ENCODE measurements at regions not wholly inside any gene's neighbourhood (a gene's known extent, or its start where the extent isn't known, plus 50 kb on each side); places are given as distances from the start of the nearest gene placed in this dataset.
"Not testable (repeated sequence)": the region's sequence is repeated elsewhere in the genome, so short reads cannot be mapped to it uniquely, and the experiment has no call there.

GRCh38 chrX:51151734-51152133 is 180.9 kb upstream of the NUDT10 start:
- no peak for DNase-seq

DNA sequence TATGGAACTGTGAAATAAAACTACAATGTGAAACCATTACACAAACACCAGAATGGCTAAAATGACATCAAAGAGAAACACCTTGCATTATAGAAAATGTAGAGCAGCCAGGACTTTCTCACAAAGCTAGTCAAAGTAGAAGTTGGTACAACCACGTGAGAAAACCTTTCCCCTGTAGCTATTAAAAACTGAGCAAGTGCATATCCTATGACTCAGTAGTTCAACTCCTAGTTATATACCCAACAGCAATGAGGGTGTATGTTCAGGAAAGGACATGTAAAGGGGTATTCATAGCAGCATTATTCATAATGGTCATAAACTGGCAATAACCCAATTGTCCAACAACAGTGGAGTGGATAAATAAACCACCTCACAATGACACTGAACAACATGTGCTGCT is 177.5 kb upstream of the NUDT10 start:
- no peak for DNase-seq

DNA sequence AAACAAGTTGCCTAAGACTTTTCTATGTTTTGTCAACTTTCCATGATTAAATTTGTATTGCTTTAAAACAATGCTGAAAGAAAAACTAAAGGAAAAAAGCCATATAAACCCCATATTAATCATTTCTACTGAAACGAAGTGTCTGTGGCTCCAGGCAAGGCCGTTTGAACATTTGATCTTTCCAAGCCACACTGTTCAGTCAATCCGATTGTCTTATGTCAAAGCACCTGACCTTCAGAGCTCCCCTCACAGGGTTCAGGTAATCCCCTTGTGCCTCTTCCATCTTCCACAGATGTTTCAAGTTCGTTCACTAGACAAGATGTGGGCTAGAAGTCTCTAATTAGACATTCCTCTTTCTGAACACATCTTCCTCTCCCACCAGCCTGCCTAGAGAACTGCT is 177.1 kb upstream of the NUDT10 start:
- no peak for DNase-seq

GRCh38 chrX:51158231-51158630 is 174.4 kb upstream of the NUDT10 start:
- DNase-seq, result no peak

DNA sequence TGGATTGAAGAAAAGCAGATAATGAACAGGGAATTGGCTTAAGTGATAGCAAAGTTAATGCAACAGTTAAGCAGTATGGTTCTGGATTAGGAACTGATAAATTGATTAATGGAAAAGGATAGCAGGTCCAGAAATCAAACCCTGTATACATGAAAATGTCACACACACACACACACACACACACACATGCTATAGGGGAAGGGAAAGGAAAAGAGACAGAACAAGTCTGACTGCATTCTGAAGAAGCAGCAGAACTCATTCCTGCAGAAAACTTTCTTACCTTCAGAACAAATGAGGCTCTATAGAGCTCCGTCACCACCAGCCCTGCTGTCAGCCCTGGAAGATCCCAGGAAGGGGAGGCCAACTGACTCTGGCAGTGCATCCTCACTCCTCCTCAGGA is 173.2 kb upstream of the NUDT10 start:
- DNase-seq, result not testable (repeated sequence)

DNA sequence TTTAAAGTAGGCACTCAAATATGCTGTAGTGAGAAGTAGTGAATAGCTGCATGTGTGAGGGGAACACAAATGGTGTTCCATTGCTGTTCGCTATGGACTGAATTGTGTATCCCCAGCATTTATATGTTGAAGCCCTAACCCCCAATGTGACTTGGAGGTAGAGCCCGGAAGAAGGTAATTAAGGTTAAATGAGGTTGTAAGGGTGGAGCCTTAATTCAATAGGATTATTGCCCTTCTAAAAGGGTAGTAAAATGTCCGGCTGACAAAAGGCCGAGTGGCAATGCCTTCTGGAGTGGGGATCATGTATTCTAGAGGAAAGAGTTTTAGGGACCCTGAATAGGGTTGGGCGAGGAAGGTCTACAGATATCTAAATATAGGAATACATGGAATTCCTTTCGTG is 168.9 kb upstream of the NUDT10 start:
- DNase-seq, result no peak

GRCh38 chrX:51178356-51178900 is 154.2 kb upstream of the NUDT10 start:
- DNase-seq, result not testable (repeated sequence)

DNA sequence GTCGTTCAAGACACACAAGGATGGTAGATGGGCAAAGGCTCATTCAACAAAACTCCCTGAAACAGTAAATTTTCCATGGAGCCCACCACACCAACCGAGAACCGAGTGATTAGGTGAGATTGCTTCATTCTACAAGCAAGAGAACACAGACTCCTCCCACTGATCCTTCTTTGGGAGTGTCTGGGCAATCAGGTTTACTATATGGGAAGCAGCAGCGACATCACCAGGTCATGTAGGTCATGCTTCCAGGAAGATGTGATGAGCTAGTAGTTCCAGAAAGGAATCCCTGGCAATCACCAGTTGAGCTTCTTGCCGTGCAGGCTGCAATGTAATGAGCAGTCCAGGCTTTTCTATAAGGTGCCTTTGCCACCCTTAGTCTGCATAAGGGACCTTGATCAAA is 152.8 kb upstream of the NUDT10 start:
- not testable (repeated sequence) for DNase-seq

DNA sequence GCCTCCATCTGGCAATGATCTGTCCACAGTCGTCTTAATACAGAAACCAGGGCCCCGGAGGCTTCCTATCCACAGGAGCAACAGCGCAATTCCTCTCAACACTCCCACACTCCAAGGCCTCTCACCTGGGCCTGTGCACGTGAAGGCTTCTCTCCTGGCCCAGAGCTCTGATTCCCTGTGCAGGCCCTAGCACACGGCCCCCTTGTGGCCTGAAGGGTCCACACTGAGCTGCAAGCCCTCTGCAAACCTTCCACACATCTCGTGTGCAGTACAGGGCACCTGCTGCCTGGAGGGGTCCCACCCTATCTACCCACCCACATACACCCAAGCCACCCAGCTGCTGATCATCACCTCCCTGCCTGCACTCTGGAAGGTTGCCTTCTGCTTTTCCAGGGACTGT is 150.1 kb upstream of the NUDT10 start:
- DNase-seq, result no peak

DNA sequence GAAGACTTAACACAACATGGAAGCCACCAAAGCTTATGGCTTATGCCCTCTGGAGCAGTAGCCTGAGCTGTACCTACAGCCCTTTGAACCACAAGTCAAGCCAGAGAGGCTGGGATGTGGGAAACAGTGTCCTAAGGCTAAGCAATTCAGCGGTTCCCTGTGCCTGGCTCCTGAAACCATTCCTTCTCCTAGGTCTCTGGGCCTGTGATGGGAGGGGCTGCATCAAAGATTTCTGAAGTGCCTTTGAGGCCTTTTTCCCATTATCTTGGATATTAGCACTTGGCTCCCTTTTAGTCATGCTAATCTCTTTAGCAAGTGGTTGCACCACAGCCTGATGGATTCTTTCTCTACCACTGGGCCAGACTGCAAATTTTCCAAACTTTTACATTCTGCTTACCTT is 140.5 kb upstream of the NUDT10 start:
- DNase-seq, result no peak

- no peak for DNase-seq
These were observed 117.4 kb upstream of the NUDT10 start for GRCh38 chrX:51215266-51215665.

DNA sequence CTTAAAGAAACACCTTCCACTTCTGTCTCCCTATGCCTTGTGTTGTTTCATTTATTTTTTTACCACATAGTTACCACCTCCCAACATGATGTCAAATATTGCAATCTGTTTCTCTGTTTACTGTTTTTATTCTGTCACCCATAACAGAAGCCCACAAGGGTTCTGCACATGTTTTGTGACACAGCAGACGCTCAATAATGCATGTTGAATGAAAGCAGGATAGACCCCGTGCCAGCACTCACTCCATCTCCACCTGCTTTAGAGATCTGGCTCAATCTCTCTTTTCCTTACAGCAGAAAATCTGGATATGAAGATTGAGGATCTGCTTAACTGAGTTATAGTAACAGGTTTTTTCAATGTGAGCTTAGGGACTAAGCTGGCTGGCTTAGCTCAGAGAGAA is 116.8 kb upstream of the NUDT10 start:
- no peak for DNase-seq

- DNase-seq, result no peak
These were observed 90.4 kb upstream of the NUDT10 start for GRCh38 chrX:51242212-51242611.

DNA sequence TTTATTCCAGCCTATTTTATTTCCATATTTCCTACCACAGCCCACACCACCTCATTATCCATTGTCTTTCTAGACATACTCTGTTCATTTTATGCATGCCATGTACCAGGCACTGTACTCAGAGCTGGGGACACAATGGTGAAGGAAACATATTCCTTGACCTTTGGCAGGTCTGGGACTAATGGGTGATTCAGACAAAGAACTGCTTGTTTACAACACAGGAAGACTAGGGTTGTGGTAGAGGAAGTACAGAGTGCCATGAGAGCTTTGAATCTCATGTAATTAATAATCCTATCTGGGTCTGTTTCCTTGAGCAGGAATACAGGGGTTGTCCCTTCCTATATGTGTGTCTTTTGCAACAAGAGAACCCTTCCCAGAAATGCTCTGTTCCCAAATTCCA is 75.1 kb upstream of the NUDT10 start:
- peak; percentile 21 for DNase-seq

GRCh38 chrX:51262271-51262670 is 70.4 kb upstream of the NUDT10 start:
- not testable (repeated sequence) for DNase-seq

GRCh38 chrX:51272638-51273037 is 60.0 kb upstream of the NUDT10 start:
- DNase-seq, result no peak

DNA sequence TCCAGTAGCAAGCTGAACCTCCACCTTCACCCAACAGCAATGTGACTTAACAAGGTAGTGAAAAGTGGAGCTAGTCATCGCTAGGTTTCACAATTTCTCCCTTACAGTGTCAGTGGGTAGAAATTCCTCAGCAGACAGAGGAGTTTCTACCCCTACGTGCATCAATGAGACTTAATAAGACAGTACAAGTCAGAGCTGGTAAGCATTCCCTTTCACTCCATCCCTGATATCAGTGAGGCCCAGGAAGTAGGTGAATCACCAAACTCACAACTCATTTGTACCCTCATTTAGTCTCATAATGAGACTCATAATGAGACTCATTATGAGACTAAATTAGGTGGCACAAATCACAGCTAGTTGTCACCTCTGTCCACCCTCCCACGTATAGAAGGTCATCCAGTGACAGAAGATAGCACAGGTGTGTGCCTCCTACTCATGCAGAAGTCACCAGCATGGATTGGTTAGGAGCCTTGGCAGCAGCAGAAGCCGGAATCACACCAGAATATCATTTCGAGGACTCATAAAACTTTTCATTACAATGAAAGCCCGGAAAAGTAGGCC is 50.8 kb upstream of the NUDT10 start:
- DNase-seq, result no peak

Measured in dermis blood vessel endothelial cell (primary cell).